ENCODE measurements at regions not wholly inside any gene's neighbourhood (a gene's known extent, or its start where the extent isn't known, plus 50 kb on each side); places are given as distances from the start of the nearest gene placed in this dataset.
"Not testable (repeated sequence)": the region's sequence is repeated elsewhere in the genome, so short reads cannot be mapped to it uniquely, and the experiment has no call there.

DNA sequence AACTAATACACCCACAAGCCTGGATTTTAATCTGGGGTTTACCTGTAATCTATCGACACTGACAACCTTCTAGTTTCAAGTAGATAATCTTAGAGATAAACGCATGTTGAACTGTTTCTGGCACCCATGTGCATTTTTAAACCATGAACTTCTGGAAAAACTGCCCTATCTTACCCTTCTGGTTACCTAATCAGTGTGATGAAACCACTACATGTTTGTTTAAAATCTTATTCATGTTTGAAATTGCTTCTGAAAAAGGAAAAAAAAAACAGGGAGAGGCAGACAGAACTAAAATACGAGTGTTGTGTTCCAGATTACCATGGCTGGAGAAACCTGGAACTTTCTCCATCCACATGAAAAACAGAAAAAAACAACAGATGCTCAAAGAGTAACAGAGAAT is 139.3 kb downstream of the MID1IP1 start:
- no peak for DNase-seq (ENCODE audit: low spot score)

GRCh38 chrX:38941675-38942074 is 140.4 kb downstream of the MID1IP1 start:
- DNase-seq (ENCODE audit: low spot score) = no peak

GRCh38 chrX:38943120-38943519 is 141.9 kb downstream of the MID1IP1 start:
- no peak for DNase-seq (ENCODE audit: low spot score)

DNA sequence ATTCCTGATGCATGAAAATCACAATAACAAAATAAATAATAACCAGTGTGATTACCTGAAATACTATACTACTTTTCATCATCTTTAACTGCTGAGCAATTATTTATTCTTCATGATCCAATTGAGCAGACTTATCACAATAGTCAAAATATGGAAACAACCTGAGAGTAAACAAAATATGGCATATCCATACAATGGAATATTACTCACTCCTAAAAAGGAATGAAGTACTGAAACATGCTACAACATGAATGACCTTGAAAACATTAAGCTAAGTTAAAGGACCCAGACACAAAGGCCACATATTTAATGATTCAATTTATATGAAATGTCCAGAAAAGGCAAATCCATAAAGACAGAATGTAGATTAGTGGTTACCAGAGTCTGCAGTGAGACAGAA is 146.8 kb downstream of the MID1IP1 start:
- no peak for DNase-seq (ENCODE audit: low spot score)

- DNase-seq (ENCODE audit: low spot score) = no peak
These were observed 153.3 kb downstream of the MID1IP1 start for GRCh38 chrX:38954520-38954919.

- no peak for DNase-seq (ENCODE audit: low spot score)
These were observed 158.5 kb downstream of the MID1IP1 start for GRCh38 chrX:38959736-38960135.

GRCh38 chrX:38960137-38960536 is 158.9 kb downstream of the MID1IP1 start:
- DNase-seq (ENCODE audit: low spot score) = no peak

- DNase-seq (ENCODE audit: low spot score) = no peak
These were observed 160.7 kb downstream of the MID1IP1 start for GRCh38 chrX:38961936-38962335.

DNA sequence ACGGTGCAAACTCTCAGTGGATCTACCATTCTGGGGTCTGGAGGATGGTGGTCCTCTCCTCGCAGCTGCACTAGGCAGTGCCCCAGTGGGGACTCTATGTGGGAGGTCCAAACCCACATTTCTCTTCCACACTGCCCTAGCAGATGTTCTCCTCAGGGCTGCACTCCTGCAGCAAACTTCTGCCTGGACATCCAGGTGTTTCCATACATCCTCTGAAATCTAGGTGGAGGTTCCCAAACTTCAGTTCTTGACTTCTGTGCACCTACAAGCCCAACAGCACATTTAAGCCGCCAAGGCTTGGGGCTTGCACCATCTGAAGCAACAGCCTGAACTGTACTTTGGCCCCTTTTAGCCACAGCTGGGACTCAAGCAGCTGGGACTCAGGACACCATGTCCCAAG is 162.0 kb downstream of the MID1IP1 start:
- not testable (repeated sequence) for DNase-seq (ENCODE audit: low spot score)

DNA sequence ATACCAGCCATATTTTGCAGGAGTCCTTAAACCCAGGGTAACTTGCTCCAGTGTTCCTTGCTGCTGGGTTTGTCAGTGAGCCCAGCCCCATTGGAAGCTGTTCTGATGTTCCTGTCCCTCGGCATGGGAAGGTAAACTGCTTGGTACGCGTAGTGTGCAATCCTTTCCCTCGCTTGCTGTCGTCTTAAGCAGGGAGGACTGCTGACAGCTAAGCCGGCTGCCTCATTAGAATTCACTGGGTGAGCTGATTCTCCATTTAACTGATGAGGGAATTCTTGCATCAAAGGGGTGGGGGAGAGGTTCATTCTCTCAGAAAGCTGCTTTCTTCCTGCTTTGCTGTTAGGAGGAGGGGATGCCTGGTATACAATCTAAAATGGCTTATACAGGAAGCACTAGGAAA is 164.6 kb downstream of the MID1IP1 start:
- no peak for DNase-seq (ENCODE audit: low spot score)

DNA sequence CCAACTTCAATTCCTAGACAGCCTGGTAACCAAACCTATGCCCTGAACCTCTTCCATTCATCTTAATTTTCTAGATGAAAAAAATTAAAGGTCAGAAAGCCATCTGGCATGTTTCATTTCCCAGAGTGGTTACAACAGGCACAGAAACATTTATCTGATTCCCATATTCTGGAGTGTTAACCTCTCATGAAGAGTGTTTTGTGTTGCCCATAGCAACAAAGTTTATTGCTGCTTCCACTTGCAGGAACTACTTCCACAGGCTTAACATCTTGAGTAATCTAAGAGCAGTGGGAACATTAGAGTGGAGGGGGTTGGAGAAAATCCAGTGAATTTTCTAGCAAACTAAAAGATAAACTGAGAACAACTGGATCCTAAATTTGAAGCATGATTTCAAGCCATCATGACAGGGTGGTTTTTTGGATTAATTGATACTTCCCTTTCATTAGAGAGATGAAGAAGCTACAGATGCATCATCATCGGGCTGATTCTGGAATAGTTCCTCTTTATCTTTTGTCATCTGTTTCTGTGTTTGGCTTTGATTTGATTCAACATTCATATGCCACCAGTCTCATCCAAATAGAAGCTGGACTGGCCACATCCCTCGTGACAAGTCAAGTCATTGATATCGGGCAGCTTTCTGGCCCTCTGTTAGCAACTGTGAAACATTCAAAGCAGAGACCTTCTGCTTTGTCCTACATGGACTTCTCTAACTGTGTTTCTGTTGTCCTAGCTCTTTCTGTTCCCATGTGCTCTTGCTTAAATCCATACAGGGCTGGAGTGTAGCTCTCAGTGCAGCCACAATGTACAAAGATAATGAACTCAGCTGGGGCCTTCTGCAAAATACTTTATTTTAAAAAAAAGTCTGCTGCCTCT is 167.3 kb downstream of the MID1IP1 start:
- DNase-seq (ENCODE audit: low spot score) = no peak

GRCh38 chrX:38970074-38970473 is 168.8 kb downstream of the MID1IP1 start:
- DNase-seq (ENCODE audit: low spot score) = no peak

DNA sequence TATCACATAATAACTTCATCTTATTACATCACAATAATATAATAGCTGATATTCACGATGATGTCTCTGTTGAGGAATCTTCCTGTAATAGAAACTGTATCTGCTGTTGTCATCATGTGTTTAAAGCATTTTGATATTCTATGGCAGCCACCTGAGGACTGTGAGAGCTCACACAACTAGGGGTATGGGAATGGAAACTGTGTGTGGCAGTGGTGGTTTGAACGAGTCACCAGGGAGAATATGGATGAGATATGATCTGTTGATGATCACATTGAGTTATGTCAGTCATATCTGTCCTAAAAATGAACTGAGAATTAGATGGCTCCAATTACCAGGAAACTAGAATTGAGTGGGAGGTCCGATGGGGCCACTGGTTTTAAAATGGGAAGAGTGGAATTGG is 169.6 kb downstream of the MID1IP1 start:
- no peak for DNase-seq (ENCODE audit: low spot score)

DNA sequence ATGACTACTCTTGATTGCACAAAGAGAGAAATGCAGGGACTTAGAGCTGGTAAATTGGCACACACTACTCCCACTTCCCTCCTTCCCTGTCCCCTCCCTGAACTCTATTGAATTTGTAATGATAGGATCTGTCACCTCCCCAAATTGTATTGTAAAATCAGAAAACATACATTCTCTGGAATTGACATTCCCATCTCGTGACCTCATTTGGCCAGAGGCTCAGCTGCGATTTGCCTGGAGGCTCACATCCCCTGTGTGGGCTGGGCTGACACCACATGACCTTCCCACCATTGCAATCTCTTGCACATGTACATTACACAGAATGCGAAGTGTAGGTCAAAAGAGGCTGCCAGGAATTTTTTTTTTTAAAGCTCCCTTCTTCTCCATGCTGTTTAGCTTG is 172.1 kb downstream of the MID1IP1 start:
- DNase-seq (ENCODE audit: low spot score) = peak; percentile 2

DNA sequence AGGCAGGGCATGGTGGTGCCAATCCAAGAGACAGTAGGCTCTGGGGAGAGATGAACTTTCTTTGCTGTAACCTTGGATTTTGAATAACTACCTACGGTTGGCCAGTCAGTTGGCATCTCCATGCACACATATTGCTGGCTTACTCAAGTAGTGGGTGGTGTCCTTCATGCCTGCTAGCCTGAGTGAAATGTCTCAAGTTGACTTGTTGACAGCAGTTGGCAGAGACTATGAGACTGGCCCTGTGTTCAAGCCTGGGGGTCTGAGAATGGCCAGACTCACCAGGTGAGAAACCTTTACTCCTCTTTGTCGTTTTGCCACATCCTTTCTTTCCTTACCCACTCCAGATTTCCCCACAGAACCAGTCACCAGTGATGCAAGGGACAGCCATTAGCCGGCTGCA is 173.3 kb downstream of the MID1IP1 start:
- no peak for DNase-seq (ENCODE audit: low spot score)

GRCh38 chrX:38975368-38975942 is 174.2 kb downstream of the MID1IP1 start:
- no peak for DNase-seq (ENCODE audit: low spot score)

DNA sequence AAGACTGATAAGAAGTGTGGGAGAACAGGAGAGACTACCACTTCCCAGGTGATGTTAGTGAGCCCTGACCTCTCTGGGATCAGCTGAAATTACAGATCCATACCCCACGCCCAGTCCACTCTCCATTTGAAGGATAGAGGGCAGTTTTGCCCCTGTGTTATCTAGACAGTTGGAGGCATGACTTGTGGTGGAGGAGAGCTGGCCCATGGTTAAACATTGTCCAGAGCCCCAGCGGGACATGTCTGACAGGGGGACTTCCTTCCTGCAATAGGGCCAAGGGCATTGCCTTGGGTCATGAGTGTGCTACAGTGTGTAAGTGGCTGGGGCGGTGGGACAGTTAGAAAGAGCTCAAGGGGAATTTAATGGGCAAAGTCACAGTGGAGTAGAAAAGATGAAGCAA is 181.1 kb downstream of the MID1IP1 start:
- DNase-seq (ENCODE audit: low spot score) = no peak

- DNase-seq (ENCODE audit: low spot score) = no peak
These were observed 181.6 kb downstream of the MID1IP1 start for GRCh38 chrX:38982843-38983242.

DNA sequence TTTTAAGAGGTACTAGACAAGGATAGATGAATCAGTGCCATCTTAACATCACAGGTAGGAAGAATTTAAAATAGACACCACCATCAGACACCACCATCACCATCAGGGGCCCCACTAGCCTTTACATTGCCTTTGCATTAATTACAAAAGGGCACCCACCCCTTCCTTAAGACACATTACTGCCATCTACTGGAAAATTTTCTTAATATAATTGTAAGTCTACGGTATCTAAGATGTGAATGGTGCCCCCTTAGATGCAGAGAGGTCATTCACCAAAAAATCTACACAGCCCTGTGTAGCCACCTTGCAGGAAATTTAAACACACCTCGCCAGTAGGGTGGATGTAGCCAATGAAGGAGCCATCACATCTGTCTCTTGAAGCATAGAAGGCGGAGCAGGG is 184.1 kb downstream of the MID1IP1 start:
- peak; percentile 48 for DNase-seq (ENCODE audit: low spot score)

- DNase-seq (ENCODE audit: low spot score) = no peak
These were observed 184.7 kb downstream of the MID1IP1 start for GRCh38 chrX:38985945-38986344.

DNA sequence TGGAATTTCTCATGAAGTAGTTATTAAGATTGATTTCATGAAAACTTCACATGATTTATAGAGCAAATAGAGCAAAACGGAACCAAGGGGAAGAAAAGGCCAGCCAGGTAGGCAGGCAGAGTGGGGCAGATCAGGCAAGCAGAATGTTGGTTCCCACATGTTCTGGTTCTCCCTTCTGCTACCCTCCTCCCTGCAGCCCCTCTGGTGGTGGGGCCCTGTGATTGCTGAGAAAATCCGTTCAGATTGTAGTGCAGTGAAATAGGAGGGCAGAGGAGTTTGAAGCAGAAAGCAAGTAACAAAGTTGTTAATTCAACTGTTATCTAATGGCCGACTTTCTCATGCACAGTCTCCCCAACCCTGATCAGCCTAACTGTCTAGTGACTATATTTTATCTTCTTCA is 185.3 kb downstream of the MID1IP1 start:
- DNase-seq (ENCODE audit: low spot score) = no peak

GRCh38 chrX:38987198-38987651 is 186.0 kb downstream of the MID1IP1 start:
- no peak for DNase-seq (ENCODE audit: low spot score)

- no peak for DNase-seq (ENCODE audit: low spot score)
These were observed 187.0 kb downstream of the MID1IP1 start for GRCh38 chrX:38988301-38988700.

- DNase-seq (ENCODE audit: low spot score) = no peak
These were observed 187.8 kb downstream of the MID1IP1 start for GRCh38 chrX:38989076-38989475.
